GM12865 (cell line): ENCODE measurements at regions not wholly inside any gene's neighbourhood (a gene's known extent, or its start where the extent isn't known, plus 50 kb on each side); places are given as distances from the start of the nearest gene placed in this dataset.

Experiments
- DNase-seq: peaks from one replicate; pipeline ENCODE4 v3.0.0; 2010; ENCODE audit warnings: low read depth
- H3K4me3 ChIP-seq: 2 replicates; pipeline ENCODE4 v1.5.1; 2011; ENCODE audit warnings: mild to moderate bottlenecking, low read depth, low read length, control low read depth
- TF ChIP-seq, protein P1 (sequence below): IDR thresholded peaks from 2 replicates; pipeline ENCODE4 v1.5.1; 2011; ENCODE audit warnings: low read length, control low read depth, low read depth, inconsistent platforms; ENCODE audit not compliant: insufficient read depth; ENCODE audit errors: missing control alignments

DNA sequence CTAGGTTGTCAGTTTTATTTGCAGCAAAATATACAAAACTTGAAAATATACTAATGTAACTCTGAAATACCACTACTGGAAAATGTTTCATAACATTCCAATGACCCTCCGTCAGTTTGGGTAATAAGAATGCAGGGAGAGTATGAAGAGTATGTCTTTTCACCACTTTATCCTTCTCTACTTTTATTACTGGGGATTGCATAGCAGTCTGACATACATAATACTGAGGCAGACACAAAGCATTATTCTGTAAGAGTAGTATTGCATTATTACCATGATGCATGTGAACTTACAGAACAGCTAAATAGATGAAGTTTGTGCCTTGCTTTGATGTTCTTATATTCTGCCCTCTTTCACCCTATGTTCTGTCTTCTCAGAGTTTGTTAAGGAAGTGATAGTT is 151.8 kb upstream of the TPK1 start:
- TF ChIP-seq, protein P1, sequence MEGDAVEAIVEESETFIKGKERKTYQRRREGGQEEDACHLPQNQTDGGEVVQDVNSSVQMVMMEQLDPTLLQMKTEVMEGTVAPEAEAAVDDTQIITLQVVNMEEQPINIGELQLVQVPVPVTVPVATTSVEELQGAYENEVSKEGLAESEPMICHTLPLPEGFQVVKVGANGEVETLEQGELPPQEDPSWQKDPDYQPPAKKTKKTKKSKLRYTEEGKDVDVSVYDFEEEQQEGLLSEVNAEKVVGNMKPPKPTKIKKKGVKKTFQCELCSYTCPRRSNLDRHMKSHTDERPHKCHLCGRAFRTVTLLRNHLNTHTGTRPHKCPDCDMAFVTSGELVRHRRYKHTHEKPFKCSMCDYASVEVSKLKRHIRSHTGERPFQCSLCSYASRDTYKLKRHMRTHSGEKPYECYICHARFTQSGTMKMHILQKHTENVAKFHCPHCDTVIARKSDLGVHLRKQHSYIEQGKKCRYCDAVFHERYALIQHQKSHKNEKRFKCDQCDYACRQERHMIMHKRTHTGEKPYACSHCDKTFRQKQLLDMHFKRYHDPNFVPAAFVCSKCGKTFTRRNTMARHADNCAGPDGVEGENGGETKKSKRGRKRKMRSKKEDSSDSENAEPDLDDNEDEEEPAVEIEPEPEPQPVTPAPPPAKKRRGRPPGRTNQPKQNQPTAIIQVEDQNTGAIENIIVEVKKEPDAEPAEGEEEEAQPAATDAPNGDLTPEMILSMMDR, result no peak
- H3K4me3 ChIP-seq, result no peak overlapping the region
- DNase-seq, result no peak

DNA sequence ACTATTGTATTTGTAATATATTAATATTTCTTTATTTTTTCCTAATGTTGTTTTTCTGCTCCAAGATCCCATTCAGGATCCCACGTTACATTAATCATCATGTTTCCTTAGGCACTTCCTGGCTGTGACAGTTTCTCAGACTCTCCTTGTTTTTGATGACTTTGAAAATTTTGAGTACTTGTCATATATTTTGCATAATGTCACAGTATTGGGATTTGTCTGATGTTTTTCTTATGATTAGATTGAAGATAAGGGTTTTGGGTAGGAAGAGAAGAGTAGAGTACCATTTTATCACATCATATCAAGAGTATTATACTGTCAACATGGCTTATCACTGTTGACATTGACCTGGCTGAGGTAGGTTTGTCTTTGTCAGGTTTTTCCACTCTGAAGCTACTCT is 146.3 kb upstream of the TPK1 start:
- no peak for DNase-seq
- TF ChIP-seq, protein P1, result no peak
- H3K4me3 ChIP-seq, result no peak overlapping the region

DNA sequence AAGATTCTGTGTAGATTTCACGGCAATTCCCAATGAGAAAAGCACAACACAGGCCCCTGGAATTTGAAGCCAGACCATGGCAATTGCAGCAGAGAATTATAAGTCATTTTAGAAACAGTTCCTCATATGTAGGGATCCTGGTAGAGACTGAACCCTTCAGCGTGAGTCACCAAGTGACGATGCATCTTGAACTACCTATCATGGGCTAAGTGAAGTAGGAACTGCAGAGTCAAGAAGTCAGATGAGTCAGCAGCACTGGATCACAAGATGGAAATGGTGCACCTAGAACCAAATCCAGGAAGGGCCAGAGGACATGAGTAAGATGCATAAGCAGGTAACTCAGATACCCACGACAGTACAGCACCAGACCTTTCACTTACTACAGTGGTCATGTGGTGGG is 140.0 kb upstream of the TPK1 start:
- DNase-seq, result no peak
- TF ChIP-seq, protein P1, result no peak
- no peak overlapping the region for H3K4me3 ChIP-seq

DNA sequence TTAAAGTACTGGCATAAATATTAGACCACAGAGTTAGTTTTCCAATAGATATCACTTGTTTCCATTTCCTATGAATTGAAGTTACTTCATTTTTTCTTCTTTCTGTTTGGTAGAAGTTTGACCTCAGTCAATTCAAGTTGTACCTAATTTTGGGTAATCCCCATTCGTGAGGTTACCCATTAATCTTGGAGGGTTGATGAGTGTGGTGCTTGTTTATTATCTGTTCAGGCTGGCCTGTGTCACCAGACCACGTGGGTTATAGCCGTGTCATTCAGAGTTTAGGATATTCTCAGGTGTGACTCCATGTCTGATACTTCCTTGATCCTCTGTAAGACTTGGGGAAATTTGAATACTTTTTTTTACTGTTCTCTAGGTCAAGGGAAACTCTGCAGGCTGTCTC is 133.9 kb upstream of the TPK1 start:
- TF ChIP-seq, protein P1, result no peak
- H3K4me3 ChIP-seq, result no peak overlapping the region
- no peak for DNase-seq

DNA sequence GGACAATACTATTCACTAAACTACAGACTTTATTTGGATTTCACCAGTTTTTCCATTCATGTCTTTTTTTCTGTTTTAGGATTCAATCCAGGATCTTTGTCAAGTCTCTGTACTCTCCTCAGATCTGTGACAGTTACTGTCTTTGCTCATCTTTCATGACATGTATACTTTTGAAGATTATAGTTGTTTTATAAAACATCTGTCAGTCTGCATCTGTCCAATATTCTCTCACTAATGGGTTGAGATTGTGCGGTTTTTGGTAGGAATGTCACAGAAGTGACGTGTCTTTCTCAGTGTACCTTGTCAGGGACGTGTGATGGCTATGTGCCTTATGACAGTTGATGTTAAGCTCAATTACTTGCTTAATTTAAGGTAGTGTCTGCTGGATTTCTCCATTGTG is 124.9 kb upstream of the TPK1 start:
- no peak overlapping the region for H3K4me3 ChIP-seq
- TF ChIP-seq, protein P1, result no peak

DNA sequence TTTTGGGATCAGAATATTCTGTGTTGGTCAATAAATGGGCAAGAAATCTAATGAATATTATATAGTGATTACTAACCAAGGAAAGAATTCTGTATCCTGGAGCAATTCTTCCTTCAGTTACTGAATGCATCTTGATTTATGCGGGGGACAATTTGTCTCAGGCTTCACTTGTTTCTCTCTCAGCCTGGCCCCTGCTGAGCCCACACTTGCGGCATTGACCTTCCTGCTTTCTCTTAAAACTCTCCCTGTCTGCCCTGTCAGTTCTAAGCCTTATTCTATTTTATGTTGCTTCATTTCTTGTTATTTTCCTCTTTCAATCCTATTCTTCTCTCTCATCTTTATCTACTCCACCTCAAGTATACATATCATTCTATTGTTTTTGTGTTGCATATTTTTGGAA is 122.1 kb upstream of the TPK1 start:
- no peak overlapping the region for H3K4me3 ChIP-seq
- no peak for DNase-seq
- TF ChIP-seq, protein P1, result no peak

More for the DNA sequence above, 124.9 kb upstream of the TPK1 start:
- no peak for DNase-seq

DNA sequence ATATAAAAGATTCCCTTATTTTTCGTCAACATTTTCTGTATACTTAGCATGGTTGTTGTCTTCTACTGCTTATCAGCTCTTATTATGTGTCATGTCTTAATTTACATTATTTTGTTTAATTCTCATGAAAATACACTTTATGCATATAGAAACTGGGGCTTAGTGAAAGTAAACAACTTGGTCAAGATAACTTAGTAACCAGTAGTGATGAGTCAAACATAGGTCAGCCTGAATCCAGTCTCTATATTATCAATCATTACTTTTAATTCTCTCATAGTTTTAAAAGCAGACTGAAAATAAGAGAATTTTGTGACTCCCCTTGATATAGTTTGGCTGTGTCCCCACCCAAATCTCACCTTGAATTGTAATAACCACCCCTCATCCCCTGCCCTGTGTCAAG is 119.6 kb upstream of the TPK1 start:
- TF ChIP-seq, protein P1, result no peak
- H3K4me3 ChIP-seq, result no peak overlapping the region
- no peak for DNase-seq
